ENCODE measurements at regions not wholly inside any gene's neighbourhood (a gene's known extent, or its start where the extent isn't known, plus 50 kb on each side); places are given as distances from the start of the nearest gene placed in this dataset.

DNA sequence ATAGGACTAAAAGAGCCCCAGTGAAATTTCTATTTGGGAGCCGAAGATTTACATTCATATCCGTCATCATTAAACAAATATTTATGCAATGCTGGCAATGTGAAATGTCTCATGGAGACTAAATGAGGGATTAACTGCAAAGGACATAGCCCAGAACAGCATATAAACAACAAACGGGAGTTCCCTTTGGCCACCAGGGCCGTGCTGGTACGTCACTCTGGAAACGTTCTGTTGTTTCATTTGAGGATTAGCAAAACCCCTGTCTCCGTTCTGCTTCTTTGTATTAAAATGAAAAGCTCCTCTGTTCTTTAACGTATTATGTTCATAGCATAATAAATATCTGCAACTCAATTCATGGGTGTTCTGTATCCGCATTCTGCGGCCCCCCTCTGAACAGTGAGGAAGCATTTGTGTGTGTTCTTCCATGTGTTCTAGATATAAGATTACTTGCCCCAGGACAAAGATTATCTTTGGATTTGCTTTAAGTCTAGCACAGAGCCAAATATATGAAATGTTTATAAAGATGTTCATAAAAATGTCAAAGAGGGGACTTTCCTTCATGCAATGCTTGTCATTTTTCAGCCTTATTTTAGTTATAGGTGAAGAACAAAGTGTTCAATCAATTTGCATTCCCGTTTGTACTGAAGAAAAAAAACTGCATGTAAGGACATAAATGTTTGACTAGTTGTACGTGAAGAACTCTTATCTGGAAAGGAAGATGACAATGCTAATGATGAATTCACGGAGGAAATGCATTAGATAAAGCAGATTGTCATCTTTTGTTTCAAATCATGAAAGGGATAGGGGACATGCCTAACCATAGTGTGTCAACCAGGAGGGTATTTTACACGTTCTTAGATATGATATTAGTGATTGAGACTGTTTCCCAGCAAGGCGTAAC lies 90.0 kb upstream of the TNFAIP3 start:
- 31% methylated on average over 3 of the region's 15 CpGs for WGBS (ENCODE audit: insufficient coverage, low lambda C conversion rate)
- Histone ChIP-seq H3K9me3 (ENCODE audit: control insufficient read depth, low read depth, low read length) (no peaks in the 10 kb centered on the region), H3K4me3 (ENCODE audit: low read length) (no peak overlapping the region), H3K27me3 (ENCODE audit: control insufficient read depth, insufficient read depth, low read length) (no peaks in the 10 kb centered on the region), H3K36me3 (ENCODE audit: control insufficient read depth, insufficient read depth, low read length) (no peaks in the 10 kb centered on the region), H3K27ac (ENCODE audit: low read length) (no peak overlapping the region), H3K4me1 (ENCODE audit: control insufficient read depth, insufficient read depth, low read length) (no peaks in the 10 kb centered on the region)
- no peak for DNase-seq

DNA sequence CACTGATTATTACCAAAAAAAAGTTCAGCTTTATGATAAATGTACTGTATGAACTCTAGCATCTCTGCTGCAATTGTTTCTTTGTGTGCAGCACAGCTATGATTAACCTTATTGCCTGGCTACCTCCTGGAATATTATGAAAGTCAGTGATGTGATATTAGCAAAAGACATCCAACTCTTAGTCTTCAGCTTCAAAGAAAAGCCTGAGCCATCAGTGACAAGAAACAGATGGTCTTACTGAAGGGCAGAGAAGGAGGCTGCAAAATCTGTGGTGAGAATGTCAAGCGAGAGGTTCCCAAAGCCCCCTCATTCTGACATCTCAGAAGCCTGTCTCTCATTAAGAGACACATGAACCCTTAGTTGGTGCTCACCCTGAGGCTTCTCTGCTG lies 89.4 kb upstream of the TNFAIP3 start:
- DNase-seq, result no peak
- no peak overlapping the region for H3K27ac ChIP-seq (ENCODE audit: low read length)

GRCh38 chr6:137779982-137780381 lies 87.1 kb upstream of the TNFAIP3 start:
- DNase-seq, result no peak
- no peaks in the 10 kb centered on the region for H3K9me3 ChIP-seq (ENCODE audit: control insufficient read depth, low read depth, low read length)
- H3K27ac ChIP-seq (ENCODE audit: low read length), result peak overlapping the region; percentile 38
- H3K4me3 ChIP-seq (ENCODE audit: low read length), result no peak overlapping the region
- no peaks in the 10 kb centered on the region for H3K4me1 ChIP-seq (ENCODE audit: control insufficient read depth, insufficient read depth, low read length)
- H3K36me3 ChIP-seq (ENCODE audit: control insufficient read depth, insufficient read depth, low read length), result no peaks in the 10 kb centered on the region
- WGBS (ENCODE audit: insufficient coverage, low lambda C conversion rate), result 100% methylated on average over 1 of the region's 3 CpGs
- H3K27me3 ChIP-seq (ENCODE audit: control insufficient read depth, insufficient read depth, low read length), result no peaks in the 10 kb centered on the region

More for the DNA sequence above, 89.4 kb upstream of the TNFAIP3 start:
- Histone ChIP-seq H3K4me3 (ENCODE audit: low read length) (no peak overlapping the region), H3K36me3 (ENCODE audit: control insufficient read depth, insufficient read depth, low read length) (no peaks in the 10 kb centered on the region), H3K27me3 (ENCODE audit: control insufficient read depth, insufficient read depth, low read length) (no peaks in the 10 kb centered on the region), H3K4me1 (ENCODE audit: control insufficient read depth, insufficient read depth, low read length) (no peaks in the 10 kb centered on the region), H3K9me3 (ENCODE audit: control insufficient read depth, low read depth, low read length) (no peaks in the 10 kb centered on the region)
- WGBS (ENCODE audit: insufficient coverage, low lambda C conversion rate), result no CpG with 5 or more reads among the region's 1 CpG

- peak overlapping the region; percentile 38 for H3K27ac ChIP-seq (ENCODE audit: low read length)
- H3K36me3 ChIP-seq (ENCODE audit: control insufficient read depth, insufficient read depth, low read length), result no peaks in the 10 kb centered on the region
- H3K4me3 ChIP-seq (ENCODE audit: low read length), result no peak overlapping the region
- no peaks in the 10 kb centered on the region for H3K4me1 ChIP-seq (ENCODE audit: control insufficient read depth, insufficient read depth, low read length)
- H3K27me3 ChIP-seq (ENCODE audit: control insufficient read depth, insufficient read depth, low read length), result no peaks in the 10 kb centered on the region
- WGBS (ENCODE audit: insufficient coverage, low lambda C conversion rate), result 79% methylated on average over 3 of the region's 7 CpGs
- H3K9me3 ChIP-seq (ENCODE audit: control insufficient read depth, low read depth, low read length), result no peaks in the 10 kb centered on the region
- no peak for DNase-seq
Measured at GRCh38 chr6:137780447-137781034, 86.5 kb upstream of the TNFAIP3 start.

GRCh38 chr6:137781639-137782038 lies 85.4 kb upstream of the TNFAIP3 start:
- Histone ChIP-seq H3K27me3 (ENCODE audit: control insufficient read depth, insufficient read depth, low read length) (no peaks in the 10 kb centered on the region), H3K9me3 (ENCODE audit: control insufficient read depth, low read depth, low read length) (no peaks in the 10 kb centered on the region), H3K27ac (ENCODE audit: low read length) (no peak overlapping the region), H3K36me3 (ENCODE audit: control insufficient read depth, insufficient read depth, low read length) (no peaks in the 10 kb centered on the region), H3K4me3 (ENCODE audit: low read length) (no peak overlapping the region), H3K4me1 (ENCODE audit: control insufficient read depth, insufficient read depth, low read length) (no peaks in the 10 kb centered on the region)
- DNase-seq, result no peak
- 88% methylated on average over 3 of the region's 3 CpGs for WGBS (ENCODE audit: insufficient coverage, low lambda C conversion rate)

DNA sequence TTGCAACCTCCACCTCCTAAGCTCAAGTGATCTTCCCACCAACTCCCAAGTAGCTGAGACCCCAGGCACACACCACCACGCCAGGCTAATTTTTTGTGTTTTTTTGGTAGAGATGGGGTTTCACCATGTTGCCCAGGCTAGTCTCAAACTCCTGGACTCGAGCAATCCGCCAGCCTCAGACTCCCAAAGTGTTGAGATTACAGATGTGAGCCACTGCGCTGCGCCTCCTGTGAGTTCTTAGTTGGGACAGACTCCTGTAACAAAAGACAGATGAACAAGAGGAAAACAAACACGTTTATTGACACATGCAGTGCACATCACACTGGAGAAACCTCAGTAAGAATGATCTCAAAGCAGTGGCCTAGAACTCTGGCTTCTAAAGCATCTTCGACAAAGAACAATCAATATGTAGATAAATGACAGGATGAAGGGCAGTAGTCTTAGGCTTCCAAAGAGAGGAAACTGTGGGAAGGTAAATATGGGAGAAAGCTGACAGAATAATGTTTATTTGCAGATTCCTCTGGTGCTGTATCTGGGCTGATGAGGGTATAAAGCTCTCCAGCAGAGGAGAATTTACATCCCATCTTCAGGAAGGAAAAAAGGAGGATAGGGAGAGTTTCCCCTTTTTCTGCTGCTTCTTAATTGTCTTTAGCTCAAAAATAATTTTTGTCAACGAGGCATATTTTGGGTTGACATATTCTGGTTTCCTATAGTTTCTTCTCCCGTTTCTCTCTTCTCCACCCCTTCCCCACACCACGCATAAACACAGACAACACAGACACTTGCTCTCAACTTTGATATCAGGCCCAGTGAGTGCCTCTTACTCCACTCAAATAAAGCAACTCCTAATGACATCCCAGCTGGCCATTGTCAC lies 84.7 kb upstream of the TNFAIP3 start:
- DNase-seq, result no peak
- 87% methylated on average over 2 of the region's 10 CpGs for WGBS (ENCODE audit: insufficient coverage, low lambda C conversion rate)
- Histone ChIP-seq H3K27me3 (ENCODE audit: control insufficient read depth, insufficient read depth, low read length) (no peaks in the 10 kb centered on the region), H3K9me3 (ENCODE audit: control insufficient read depth, low read depth, low read length) (no peaks in the 10 kb centered on the region), H3K4me3 (ENCODE audit: low read length) (no peak overlapping the region), H3K36me3 (ENCODE audit: control insufficient read depth, insufficient read depth, low read length) (no peaks in the 10 kb centered on the region), H3K27ac (ENCODE audit: low read length) (no peak overlapping the region), H3K4me1 (ENCODE audit: control insufficient read depth, insufficient read depth, low read length) (no peaks in the 10 kb centered on the region)

- H3K27ac ChIP-seq (ENCODE audit: low read length), result no peak overlapping the region
- no peaks in the 10 kb centered on the region for H3K27me3 ChIP-seq (ENCODE audit: control insufficient read depth, insufficient read depth, low read length)
- no peak for DNase-seq
- H3K36me3 ChIP-seq (ENCODE audit: control insufficient read depth, insufficient read depth, low read length), result no peaks in the 10 kb centered on the region
- H3K4me3 ChIP-seq (ENCODE audit: low read length), result no peak overlapping the region
- WGBS (ENCODE audit: insufficient coverage, low lambda C conversion rate), result no CpG with 5 or more reads among the region's 1 CpG
- no peaks in the 10 kb centered on the region for H3K9me3 ChIP-seq (ENCODE audit: control insufficient read depth, low read depth, low read length)
- H3K4me1 ChIP-seq (ENCODE audit: control insufficient read depth, insufficient read depth, low read length), result no peaks in the 10 kb centered on the region
Measured at GRCh38 chr6:137783710-137784109, 83.3 kb upstream of the TNFAIP3 start.

DNA sequence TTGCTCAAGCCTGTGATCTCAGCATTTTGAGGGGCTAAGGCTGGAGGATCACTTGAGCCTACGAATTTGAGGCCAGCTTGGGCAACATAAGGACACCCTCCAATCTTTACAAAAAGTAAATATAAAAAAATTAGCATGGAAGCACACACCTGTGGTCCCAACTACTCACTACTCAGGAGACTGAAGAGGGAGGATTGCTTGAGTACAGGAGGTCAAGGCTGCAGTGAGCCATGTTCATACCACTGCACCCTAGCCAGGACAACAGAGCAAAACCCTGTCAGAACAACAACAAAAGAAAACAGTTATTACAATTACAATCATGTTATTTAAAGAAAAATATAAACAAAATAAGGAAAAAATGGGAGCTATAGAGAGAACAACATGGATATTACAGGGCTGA lies 82.5 kb upstream of the TNFAIP3 start:
- WGBS (ENCODE audit: insufficient coverage, low lambda C conversion rate), result no CpG with 5 or more reads among the region's 1 CpG
- no peaks in the 10 kb centered on the region for H3K9me3 ChIP-seq (ENCODE audit: control insufficient read depth, low read depth, low read length)

DNA sequence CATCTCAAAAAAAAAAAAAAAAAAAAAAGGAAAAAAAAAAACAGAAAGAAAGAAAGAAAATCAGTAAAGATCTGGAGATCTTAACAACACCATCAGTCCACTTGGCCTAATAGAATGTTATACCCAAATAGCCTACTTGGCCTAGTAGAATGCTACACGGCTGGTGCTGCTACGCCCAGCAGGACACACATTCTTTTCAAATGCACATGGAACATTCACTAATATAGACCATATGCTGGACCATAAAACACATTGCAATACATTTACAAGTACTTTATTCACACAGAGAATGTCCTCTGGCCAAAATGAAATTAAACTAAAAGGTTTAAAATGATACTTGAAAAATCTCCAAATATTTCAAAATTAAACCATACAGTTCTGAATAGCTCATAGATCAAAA lies 80.0 kb upstream of the TNFAIP3 start:
- H3K4me1 ChIP-seq (ENCODE audit: control insufficient read depth, insufficient read depth, low read length), result peaks cover 12% of the 10 kb centered on the region
- no peak overlapping the region for H3K27ac ChIP-seq (ENCODE audit: low read length)
- WGBS (ENCODE audit: insufficient coverage, low lambda C conversion rate), result no CpG with 5 or more reads among the region's 2 CpGs
- no peaks in the 10 kb centered on the region for H3K9me3 ChIP-seq (ENCODE audit: control insufficient read depth, low read depth, low read length)
- H3K36me3 ChIP-seq (ENCODE audit: control insufficient read depth, insufficient read depth, low read length), result no peaks in the 10 kb centered on the region
- no peak overlapping the region for H3K4me3 ChIP-seq (ENCODE audit: low read length)
- no peak for DNase-seq
- H3K27me3 ChIP-seq (ENCODE audit: control insufficient read depth, insufficient read depth, low read length), result no peaks in the 10 kb centered on the region

More for the DNA sequence above, 82.5 kb upstream of the TNFAIP3 start:
- H3K27me3 ChIP-seq (ENCODE audit: control insufficient read depth, insufficient read depth, low read length), result no peaks in the 10 kb centered on the region
- DNase-seq, result no peak
- no peak overlapping the region for H3K4me3 ChIP-seq (ENCODE audit: low read length)
- no peaks in the 10 kb centered on the region for H3K4me1 ChIP-seq (ENCODE audit: control insufficient read depth, insufficient read depth, low read length)
- no peak overlapping the region for H3K27ac ChIP-seq (ENCODE audit: low read length)
- no peaks in the 10 kb centered on the region for H3K36me3 ChIP-seq (ENCODE audit: control insufficient read depth, insufficient read depth, low read length)

GRCh38 chr6:137788248-137788647 lies 78.8 kb upstream of the TNFAIP3 start:
- H3K27me3 ChIP-seq (ENCODE audit: control insufficient read depth, insufficient read depth, low read length), result no peaks in the 10 kb centered on the region
- H3K4me3 ChIP-seq (ENCODE audit: low read length), result no peak overlapping the region
- H3K9me3 ChIP-seq (ENCODE audit: control insufficient read depth, low read depth, low read length), result no peaks in the 10 kb centered on the region
- no peaks in the 10 kb centered on the region for H3K36me3 ChIP-seq (ENCODE audit: control insufficient read depth, insufficient read depth, low read length)
- H3K4me1 ChIP-seq (ENCODE audit: control insufficient read depth, insufficient read depth, low read length), result peaks cover 12% of the 10 kb centered on the region
- H3K27ac ChIP-seq (ENCODE audit: low read length), result no peak overlapping the region
- 100% methylated on average over 1 of the region's 1 CpG for WGBS (ENCODE audit: insufficient coverage, low lambda C conversion rate)
- DNase-seq, result no peak

All from large intestine (tissue), 3 donors.